ENCODE measurements at regions not wholly inside any gene's neighbourhood (a gene's known extent, or its start where the extent isn't known, plus 50 kb on each side); places are given as distances from the start of the nearest gene placed in this dataset.

DNA sequence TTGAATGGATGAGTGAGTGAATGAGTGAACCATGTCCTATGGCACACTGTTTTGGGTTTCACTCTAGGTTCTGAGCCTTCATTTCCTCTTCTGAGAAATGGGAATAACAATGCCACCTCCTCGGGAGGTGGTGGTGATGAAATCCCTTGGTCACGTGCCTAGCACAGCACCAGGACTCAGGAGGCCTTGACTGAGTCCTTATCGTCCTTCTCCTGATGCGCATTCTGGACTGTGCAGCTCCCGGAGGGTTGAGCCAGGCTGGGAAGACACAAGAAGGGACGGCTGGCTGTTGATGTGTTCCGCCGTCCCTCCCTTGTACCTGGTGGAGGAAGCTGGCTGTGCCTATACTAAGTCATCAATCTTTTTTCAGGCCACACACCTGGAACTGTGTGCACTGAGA, 437.3 kb downstream of the ZNF521 start:
- 85 to 88% methylated on average over 8 of the region's 8 CpGs for WGBS, 2 donors

DNA sequence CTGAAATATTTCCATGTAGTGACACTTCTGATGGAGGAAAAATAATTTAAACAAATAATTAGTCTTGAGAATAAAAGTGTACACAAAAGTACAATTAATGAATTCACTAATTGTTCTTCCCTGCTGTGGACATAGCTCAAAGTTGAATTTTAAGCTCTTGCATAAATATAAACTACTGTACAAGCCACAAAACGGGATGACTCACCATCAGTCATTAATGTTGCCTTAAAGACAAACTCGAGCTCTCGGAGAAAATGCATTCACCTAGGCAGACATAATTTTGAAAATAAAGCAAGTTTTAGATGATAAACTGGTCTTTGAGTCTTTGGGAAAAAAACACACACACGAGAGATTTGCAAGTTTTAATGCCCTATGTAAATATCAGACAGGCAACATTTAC, 436.4 kb downstream of the ZNF521 start:
- Histone ChIP-seq H3K4me1 (ENCODE audit: control insufficient read depth in 5 of 5, insufficient read depth in 5 of 5, low read length in 5 of 5) (peaks cover 0 to 2% (median 0%) of the 10 kb centered on the region in 5 donors), H3K27me3 (ENCODE audit: control insufficient read depth in 3 of 3, insufficient read depth in 3 of 3, low read length in 2 of 3) (no peaks in the 10 kb centered on the region), H3K9ac (ENCODE audit: insufficient read depth in 1 of 2, low read length in 2 of 2) (no peak overlapping the region), H3K9me3 (ENCODE audit: control insufficient read depth in 4 of 4, insufficient read depth in 3 of 4, low read length in 3 of 4) (peaks cover 0 to 1% (median 0%) of the 10 kb centered on the region in 4 donors), H3K27ac (ENCODE audit: low read depth in 1 of 2, low read length in 1 of 2) (no peak overlapping the region), H3K36me3 (ENCODE audit: control insufficient read depth in 4 of 4, insufficient read depth in 4 of 4, low read length in 4 of 4) (no peaks in the 10 kb centered on the region), H3K4me3 (no peak overlapping the region)
- TF ChIP-seq, protein P1, sequence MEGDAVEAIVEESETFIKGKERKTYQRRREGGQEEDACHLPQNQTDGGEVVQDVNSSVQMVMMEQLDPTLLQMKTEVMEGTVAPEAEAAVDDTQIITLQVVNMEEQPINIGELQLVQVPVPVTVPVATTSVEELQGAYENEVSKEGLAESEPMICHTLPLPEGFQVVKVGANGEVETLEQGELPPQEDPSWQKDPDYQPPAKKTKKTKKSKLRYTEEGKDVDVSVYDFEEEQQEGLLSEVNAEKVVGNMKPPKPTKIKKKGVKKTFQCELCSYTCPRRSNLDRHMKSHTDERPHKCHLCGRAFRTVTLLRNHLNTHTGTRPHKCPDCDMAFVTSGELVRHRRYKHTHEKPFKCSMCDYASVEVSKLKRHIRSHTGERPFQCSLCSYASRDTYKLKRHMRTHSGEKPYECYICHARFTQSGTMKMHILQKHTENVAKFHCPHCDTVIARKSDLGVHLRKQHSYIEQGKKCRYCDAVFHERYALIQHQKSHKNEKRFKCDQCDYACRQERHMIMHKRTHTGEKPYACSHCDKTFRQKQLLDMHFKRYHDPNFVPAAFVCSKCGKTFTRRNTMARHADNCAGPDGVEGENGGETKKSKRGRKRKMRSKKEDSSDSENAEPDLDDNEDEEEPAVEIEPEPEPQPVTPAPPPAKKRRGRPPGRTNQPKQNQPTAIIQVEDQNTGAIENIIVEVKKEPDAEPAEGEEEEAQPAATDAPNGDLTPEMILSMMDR (IDR thresholded peaks at IDR 0.05; ENCODE audit: control extremely low read depth, extremely low read depth): no peak
- 77 to 91% methylated on average over 4 of the region's 4 CpGs for WGBS, 2 donors
- ATAC-seq (ENCODE audit: insufficient read depth, low FRiP score): no peak
- DNase-seq: no peak

More for the DNA sequence above, 437.3 kb downstream of the ZNF521 start:
- H3K9me3 ChIP-seq (ENCODE audit: control insufficient read depth in 4 of 4, insufficient read depth in 3 of 4, low read length in 3 of 4): peaks cover 0 to 1% (median 0%) of the 10 kb centered on the region in 4 donors
- no peak overlapping the region for H3K4me3 ChIP-seq
- DNase-seq (no peak), ATAC-seq (ENCODE audit: insufficient read depth, low FRiP score) (no peak)
- H3K4me1 ChIP-seq (ENCODE audit: control insufficient read depth in 5 of 5, insufficient read depth in 5 of 5, low read length in 5 of 5): peaks cover 0 to 2% (median 0%) of the 10 kb centered on the region in 5 donors
- TF ChIP-seq, protein P1 (IDR thresholded peaks at IDR 0.05; ENCODE audit: control extremely low read depth, extremely low read depth): no peak
- no peaks in the 10 kb centered on the region for H3K27me3 ChIP-seq (ENCODE audit: control insufficient read depth in 3 of 3, insufficient read depth in 3 of 3, low read length in 2 of 3)
- no peaks in the 10 kb centered on the region for H3K36me3 ChIP-seq (ENCODE audit: control insufficient read depth in 4 of 4, insufficient read depth in 4 of 4, low read length in 4 of 4)
- no peak overlapping the region for H3K27ac ChIP-seq (ENCODE audit: low read depth in 1 of 2, low read length in 1 of 2)
- H3K9ac ChIP-seq (ENCODE audit: insufficient read depth in 1 of 2, low read length in 2 of 2): no peak overlapping the region

DNA sequence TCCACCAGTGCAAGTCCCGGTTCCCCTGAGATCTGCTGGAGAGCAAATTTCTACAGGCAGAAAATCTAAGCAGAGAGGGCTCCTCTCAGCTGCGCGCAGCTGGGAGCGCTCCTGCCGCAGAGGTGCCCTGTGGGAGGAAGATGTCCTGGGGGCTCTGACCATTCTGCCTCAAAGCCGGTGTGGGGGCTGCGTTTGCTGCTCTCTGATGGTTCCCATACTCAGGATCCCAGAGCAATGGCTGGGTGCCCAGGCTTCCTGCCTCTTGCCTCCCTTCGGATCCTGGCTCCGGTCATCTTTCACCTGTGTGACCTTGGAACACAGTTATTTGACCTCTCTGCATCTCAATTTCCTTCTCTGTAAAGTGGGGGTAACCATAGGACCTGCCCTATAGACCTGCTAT, 434.2 kb downstream of the ZNF521 start:
- no peak overlapping the region for H3K4me3 ChIP-seq
- H3K27ac ChIP-seq (ENCODE audit: low read depth in 1 of 2, low read length in 1 of 2): no peak overlapping the region
- H3K4me1 ChIP-seq (ENCODE audit: control insufficient read depth in 5 of 5, insufficient read depth in 5 of 5, low read length in 5 of 5): peaks cover 0 to 2% (median 0%) of the 10 kb centered on the region in 5 donors
- TF ChIP-seq, protein P1 (IDR thresholded peaks at IDR 0.05; ENCODE audit: control extremely low read depth, extremely low read depth): no peak
- 87 to 97% methylated on average over 9 of the region's 9 CpGs for WGBS, 2 donors
- no peaks in the 10 kb centered on the region for H3K36me3 ChIP-seq (ENCODE audit: control insufficient read depth in 4 of 4, insufficient read depth in 4 of 4, low read length in 4 of 4)
- no peaks in the 10 kb centered on the region for H3K27me3 ChIP-seq (ENCODE audit: control insufficient read depth in 3 of 3, insufficient read depth in 3 of 3, low read length in 2 of 3)
- no peak for DNase-seq
- peaks cover 0 to 1% (median 0%) of the 10 kb centered on the region in 4 donors for H3K9me3 ChIP-seq (ENCODE audit: control insufficient read depth in 4 of 4, insufficient read depth in 3 of 4, low read length in 3 of 4)
- ATAC-seq (ENCODE audit: insufficient read depth, low FRiP score): no peak
- H3K9ac ChIP-seq (ENCODE audit: insufficient read depth in 1 of 2, low read length in 2 of 2): no peak overlapping the region

DNA sequence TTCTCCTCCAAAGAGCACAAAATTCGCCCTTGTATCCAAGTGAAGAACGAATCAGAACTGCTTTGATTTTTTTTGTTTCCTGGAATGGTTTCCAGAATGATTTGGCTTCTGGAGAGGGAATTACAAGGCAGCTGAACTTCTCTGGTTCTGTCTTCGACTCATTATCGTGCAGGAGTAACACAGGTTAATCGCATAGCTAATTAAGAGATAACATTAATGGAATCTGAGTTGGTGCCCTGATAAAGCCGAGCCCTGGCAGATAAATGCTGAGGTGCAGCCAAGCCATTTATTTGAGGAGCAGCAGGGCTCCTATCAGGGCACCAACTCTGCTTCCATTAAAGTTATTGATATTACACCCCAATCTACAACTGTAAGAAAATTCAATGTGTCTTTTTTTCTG, 433.7 kb downstream of the ZNF521 start:
- no peak overlapping the region for H3K27ac ChIP-seq (ENCODE audit: low read depth in 1 of 2, low read length in 1 of 2)
- no peaks in the 10 kb centered on the region for H3K27me3 ChIP-seq (ENCODE audit: control insufficient read depth in 3 of 3, insufficient read depth in 3 of 3, low read length in 2 of 3)
- ATAC-seq (ENCODE audit: insufficient read depth, low FRiP score): no peak
- TF ChIP-seq, protein P1 (IDR thresholded peaks at IDR 0.05; ENCODE audit: control extremely low read depth, extremely low read depth): no peak
- peaks cover 0 to 1% (median 0%) of the 10 kb centered on the region in 4 donors for H3K9me3 ChIP-seq (ENCODE audit: control insufficient read depth in 4 of 4, insufficient read depth in 3 of 4, low read length in 3 of 4)
- peaks cover 0 to 2% (median 0%) of the 10 kb centered on the region in 5 donors for H3K4me1 ChIP-seq (ENCODE audit: control insufficient read depth in 5 of 5, insufficient read depth in 5 of 5, low read length in 5 of 5)
- H3K4me3 ChIP-seq: no peak overlapping the region
- H3K36me3 ChIP-seq (ENCODE audit: control insufficient read depth in 4 of 4, insufficient read depth in 4 of 4, low read length in 4 of 4): no peaks in the 10 kb centered on the region
- 75 to 85% methylated on average over 6 of the region's 6 CpGs for WGBS, 2 donors
- no peak overlapping the region for H3K9ac ChIP-seq (ENCODE audit: insufficient read depth in 1 of 2, low read length in 2 of 2)
- DNase-seq: no peak
